Nephron progenitor cell (in vitro differentiated cells): ENCODE measurements at regions not wholly inside any gene's neighbourhood (a gene's known extent, or its start where the extent isn't known, plus 50 kb on each side); places are given as distances from the start of the nearest gene placed in this dataset.

Experiments used
- DNase-seq: peaks from one replicate; pipeline ENCODE4 v3.0.0; 2021
- H3K27ac Mint-ChIP-seq: 2 replicates; pipeline ENCODE4 v1.8.0; 2021; ENCODE audit warnings: mild to moderate bottlenecking, moderate library complexity, mixed read lengths
- H3K27me3 Mint-ChIP-seq: 2 replicates; pipeline ENCODE4 v1.8.0; 2021; ENCODE audit warnings: mild to moderate bottlenecking, low read depth, mixed read lengths; ENCODE audit not compliant: poor library complexity
- H3K36me3 Mint-ChIP-seq: 2 replicates; pipeline ENCODE4 v1.8.0; 2021; ENCODE audit warnings: low read depth, mixed read lengths
- H3K4me1 Mint-ChIP-seq: 2 replicates; pipeline ENCODE4 v1.8.0; 2021; ENCODE audit warnings: mixed read lengths
- H3K4me3 Mint-ChIP-seq: 2 replicates; pipeline ENCODE4 v1.8.0; 2021; ENCODE audit warnings: mild to moderate bottlenecking, moderate library complexity, mixed read lengths
- H3K9me3 Mint-ChIP-seq: 2 replicates; pipeline ENCODE4 v1.8.0; 2021; ENCODE audit warnings: mild to moderate bottlenecking, moderate library complexity, mixed read lengths
- TF ChIP-seq, protein P1 (sequence below): fragments of 200-600 bp; sonication (generic); IDR thresholded peaks from 2 replicates; pipeline ENCODE4 v1.5.0; 2021; ENCODE audit warnings: antibody characterized with exemption

DNA sequence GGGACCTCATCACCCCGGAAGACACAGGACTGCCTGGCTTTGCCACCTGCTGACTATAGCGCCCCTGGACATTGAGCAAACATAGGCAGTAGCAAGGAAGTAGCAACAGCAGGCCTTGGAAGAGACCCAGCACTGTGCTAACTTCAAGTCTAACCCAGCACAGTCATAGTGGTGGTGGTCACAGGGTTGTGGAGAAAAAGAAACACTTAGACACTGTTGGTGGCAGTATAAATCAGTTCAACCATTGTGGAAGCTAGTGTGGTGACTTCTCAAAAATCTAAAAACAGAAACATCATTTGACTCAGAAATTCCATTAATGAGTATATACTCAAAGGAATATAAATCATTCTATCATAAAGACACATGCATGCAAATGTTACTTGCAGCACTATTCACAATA, 874.0 kb upstream of the EPHA5 start:
- no peaks in the 10 kb centered on the region for H3K27me3 Mint-ChIP-seq

DNA sequence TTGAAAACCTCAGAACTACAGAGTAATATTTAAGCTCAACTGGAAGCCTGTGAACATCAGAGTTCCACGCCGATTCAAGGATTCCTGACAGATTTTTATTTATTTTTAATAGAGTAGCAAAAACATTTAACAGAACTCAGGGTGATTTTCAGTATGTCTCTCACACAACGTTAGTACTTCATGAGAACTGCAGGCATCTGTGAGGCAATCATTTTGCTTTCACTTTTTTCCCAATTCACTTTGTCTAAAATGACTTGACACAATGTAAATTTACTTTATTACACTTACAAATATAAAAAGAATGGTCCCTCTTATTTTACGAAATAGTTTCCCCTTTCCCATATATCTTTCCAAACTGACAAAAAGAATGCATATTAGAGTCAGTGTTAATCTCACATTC, 869.5 kb upstream of the EPHA5 start:
- H3K27me3 Mint-ChIP-seq, result no peaks in the 10 kb centered on the region
- H3K36me3 Mint-ChIP-seq, result no peaks in the 10 kb centered on the region
- peaks cover 4% of the 10 kb centered on the region for H3K9me3 Mint-ChIP-seq
- no peaks in the 10 kb centered on the region for H3K4me1 Mint-ChIP-seq
- no peak overlapping the region for H3K4me3 Mint-ChIP-seq
- no peak for DNase-seq
- TF ChIP-seq, protein P1, sequence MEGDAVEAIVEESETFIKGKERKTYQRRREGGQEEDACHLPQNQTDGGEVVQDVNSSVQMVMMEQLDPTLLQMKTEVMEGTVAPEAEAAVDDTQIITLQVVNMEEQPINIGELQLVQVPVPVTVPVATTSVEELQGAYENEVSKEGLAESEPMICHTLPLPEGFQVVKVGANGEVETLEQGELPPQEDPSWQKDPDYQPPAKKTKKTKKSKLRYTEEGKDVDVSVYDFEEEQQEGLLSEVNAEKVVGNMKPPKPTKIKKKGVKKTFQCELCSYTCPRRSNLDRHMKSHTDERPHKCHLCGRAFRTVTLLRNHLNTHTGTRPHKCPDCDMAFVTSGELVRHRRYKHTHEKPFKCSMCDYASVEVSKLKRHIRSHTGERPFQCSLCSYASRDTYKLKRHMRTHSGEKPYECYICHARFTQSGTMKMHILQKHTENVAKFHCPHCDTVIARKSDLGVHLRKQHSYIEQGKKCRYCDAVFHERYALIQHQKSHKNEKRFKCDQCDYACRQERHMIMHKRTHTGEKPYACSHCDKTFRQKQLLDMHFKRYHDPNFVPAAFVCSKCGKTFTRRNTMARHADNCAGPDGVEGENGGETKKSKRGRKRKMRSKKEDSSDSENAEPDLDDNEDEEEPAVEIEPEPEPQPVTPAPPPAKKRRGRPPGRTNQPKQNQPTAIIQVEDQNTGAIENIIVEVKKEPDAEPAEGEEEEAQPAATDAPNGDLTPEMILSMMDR, result no peak
- H3K27ac Mint-ChIP-seq, result no peak overlapping the region

More for the DNA sequence above, 874.0 kb upstream of the EPHA5 start:
- Mint-ChIP-seq H3K36me3 (no peaks in the 10 kb centered on the region), H3K9me3 (peaks cover 21% of the 10 kb centered on the region), H3K27ac (no peak overlapping the region), H3K4me1 (no peaks in the 10 kb centered on the region), H3K4me3 (no peak overlapping the region)
- TF ChIP-seq, protein P1, result no peak
- DNase-seq, result no peak

DNA sequence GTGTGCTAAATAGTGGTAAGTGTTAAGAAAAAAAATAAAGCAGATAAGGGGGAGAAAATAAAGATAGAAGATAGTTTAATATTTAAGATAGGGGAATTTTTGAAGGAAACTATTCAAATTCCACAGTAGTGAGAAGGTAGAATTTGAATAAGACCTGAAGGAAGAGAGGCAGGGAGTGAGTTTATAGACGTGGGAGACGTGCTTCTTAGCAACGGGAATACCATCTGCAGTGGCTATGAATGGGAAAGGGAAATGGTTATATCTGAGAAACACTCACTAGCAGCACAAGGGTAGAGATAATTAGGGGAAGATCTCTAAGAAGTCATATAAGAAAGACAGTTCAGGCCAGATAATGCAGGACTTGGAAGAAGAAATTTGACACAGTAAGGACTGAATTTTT, 854.5 kb upstream of the EPHA5 start:
- H3K9me3 Mint-ChIP-seq, result no peaks in the 10 kb centered on the region
- no peak overlapping the region for H3K27ac Mint-ChIP-seq
- TF ChIP-seq, protein P1, result no peak
- no peaks in the 10 kb centered on the region for H3K4me1 Mint-ChIP-seq
- H3K4me3 Mint-ChIP-seq, result no peak overlapping the region
- no peaks in the 10 kb centered on the region for H3K27me3 Mint-ChIP-seq
- no peak for DNase-seq
- H3K36me3 Mint-ChIP-seq, result no peaks in the 10 kb centered on the region

GRCh38 chr4:66522244-66522643, 852.0 kb upstream of the EPHA5 start:
- H3K9me3 Mint-ChIP-seq, result no peaks in the 10 kb centered on the region
- no peak overlapping the region for H3K27ac Mint-ChIP-seq
- TF ChIP-seq, protein P1, result no peak
- no peaks in the 10 kb centered on the region for H3K36me3 Mint-ChIP-seq
- H3K4me3 Mint-ChIP-seq, result no peak overlapping the region
- H3K27me3 Mint-ChIP-seq, result no peaks in the 10 kb centered on the region
- no peak for DNase-seq
- no peaks in the 10 kb centered on the region for H3K4me1 Mint-ChIP-seq

DNA sequence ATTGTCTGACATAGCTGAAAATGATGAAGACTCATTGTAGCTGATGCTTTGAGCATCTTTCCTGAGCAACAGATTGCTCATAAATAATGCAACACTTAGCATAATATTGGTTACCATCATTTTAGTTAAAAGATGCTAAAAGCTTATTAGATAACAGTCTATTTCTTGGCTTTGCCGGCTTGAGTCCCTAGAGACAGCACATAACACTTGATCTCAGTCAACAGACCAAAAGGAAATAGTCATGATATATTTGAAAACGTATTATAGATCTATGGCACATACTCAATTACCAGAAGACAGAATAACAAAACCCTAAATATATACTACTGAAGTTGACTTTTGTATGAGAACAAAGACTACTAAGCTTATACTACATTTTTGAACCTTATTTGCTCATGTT, 846.7 kb upstream of the EPHA5 start:
- no peaks in the 10 kb centered on the region for H3K4me1 Mint-ChIP-seq
- no peaks in the 10 kb centered on the region for H3K9me3 Mint-ChIP-seq

DNA sequence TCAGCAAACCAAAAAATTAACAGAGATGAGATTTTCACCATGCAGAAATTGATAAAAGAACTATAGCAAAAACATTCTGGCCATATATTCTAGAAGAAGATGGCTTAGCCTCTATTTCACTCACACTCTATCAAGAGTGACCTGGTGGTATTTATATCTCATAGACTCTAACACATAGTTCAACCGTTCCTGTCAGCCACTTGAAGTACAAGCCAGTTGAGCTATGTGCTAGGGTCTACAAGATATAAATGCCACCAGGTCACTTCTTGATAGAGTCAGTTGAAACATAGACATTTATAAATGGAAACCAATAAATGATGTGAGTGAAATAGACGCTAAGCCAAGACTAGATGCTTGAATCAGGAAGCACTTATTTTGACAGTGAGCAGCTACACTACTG, 836.7 kb upstream of the EPHA5 start:
- no peak for DNase-seq
- TF ChIP-seq, protein P1, result no peak
- Mint-ChIP-seq H3K27ac (no peak overlapping the region), H3K27me3 (no peaks in the 10 kb centered on the region), H3K9me3 (no peaks in the 10 kb centered on the region), H3K4me1 (no peaks in the 10 kb centered on the region), H3K36me3 (no peaks in the 10 kb centered on the region), H3K4me3 (no peak overlapping the region)

More for the DNA sequence above, 846.7 kb upstream of the EPHA5 start:
- TF ChIP-seq, protein P1, result no peak
- no peak for DNase-seq
- H3K36me3 Mint-ChIP-seq, result no peaks in the 10 kb centered on the region
- no peak overlapping the region for H3K4me3 Mint-ChIP-seq
- H3K27ac Mint-ChIP-seq, result no peak overlapping the region
- no peaks in the 10 kb centered on the region for H3K27me3 Mint-ChIP-seq
